GM23338 (cell line): ENCODE measurements at regions not wholly inside any gene's neighbourhood (a gene's known extent, or its start where the extent isn't known, plus 50 kb on each side); places are given as distances from the start of the nearest gene placed in this dataset.

Experiments
- ATAC-seq: fragments of 200-7000 bp; cut with Tn5 transposase; 3 replicates; pipeline ENCODE4 v1.9.1; 2020
- DNase-seq: peaks from one replicate; pipeline ENCODE4 v3.0.0-alpha.2; 2015; ENCODE audit warnings: low spot score
- H2AFZ ChIP-seq: fragments of 200-600 bp; sonication (generic); 2 replicates; pipeline ENCODE4 v1.8.0; 2016; ENCODE audit warnings: antibody characterized with exemption, mild to moderate bottlenecking, moderate library complexity
- H3F3A ChIP-seq: fragments of 200-600 bp; sonication (generic); replicated peaks from 2 replicates; pipeline ENCODE4 v1.8.0; 2017; ENCODE audit warnings: antibody characterized with exemption, mixed run types, low read depth
- H3K27ac ChIP-seq: fragments of 200-600 bp; sonication (generic); 2 replicates; pipeline ENCODE4 v1.6.1; 2016; ENCODE audit warnings: low read depth
- H3K27me3 ChIP-seq: fragments of 200-600 bp; sonication (generic); 2 replicates; pipeline ENCODE4 v1.8.0; 2016; ENCODE audit warnings: mild to moderate bottlenecking, mixed run types, moderate library complexity; ENCODE audit not compliant: insufficient read depth
- H3K36me3 ChIP-seq: fragments of 200-600 bp; sonication (generic); 2 replicates; pipeline ENCODE4 v1.8.0; 2016; ENCODE audit warnings: mild to moderate bottlenecking; ENCODE audit not compliant: insufficient read depth
- H3K4me1 ChIP-seq: fragments of 200-600 bp; sonication (generic); 2 replicates; pipeline ENCODE4 v1.8.0; 2016; ENCODE audit warnings: mild to moderate bottlenecking, moderate library complexity; ENCODE audit not compliant: insufficient read depth
- H3K4me2 ChIP-seq: fragments of 200-600 bp; sonication (generic); 2 replicates; pipeline ENCODE4 v1.7.1; 2017; ENCODE audit warnings: mixed run types
- H3K4me3 ChIP-seq: fragments of 200-600 bp; sonication (generic); 2 replicates; pipeline ENCODE4 v1.6.1; 2016; ENCODE audit warnings: mixed run types
- H3K79me2 ChIP-seq: fragments of 200-600 bp; sonication (generic); replicated peaks from 2 replicates; pipeline ENCODE4 v1.8.0; 2017; ENCODE audit warnings: mild to moderate bottlenecking; ENCODE audit not compliant: insufficient read depth
- H3K9me2 ChIP-seq: fragments of 200-600 bp; sonication (generic); 2 replicates; pipeline ENCODE4 v1.8.0; 2017; ENCODE audit not compliant: insufficient read depth
- H4K20me1 ChIP-seq: fragments of 200-600 bp; sonication (generic); replicated peaks from 2 replicates; pipeline ENCODE4 v1.8.0; 2017; ENCODE audit warnings: mild to moderate bottlenecking; ENCODE audit not compliant: insufficient read depth
- H3K27ac Mint-ChIP-seq: 2 replicates; pipeline ENCODE4 v1.8.0; 2020; ENCODE audit warnings: inconsistent platforms, mild to moderate bottlenecking, moderate library complexity, mixed read lengths
- H3K27me3 Mint-ChIP-seq: 3 replicates; pipeline ENCODE4 v1.8.0; 2022; ENCODE audit warnings: low read depth, mild to moderate bottlenecking, moderate library complexity, mixed read lengths, inconsistent platforms; ENCODE audit not compliant: insufficient read depth, poor library complexity
- H3K36me3 Mint-ChIP-seq: 3 replicates; pipeline ENCODE4 v1.8.0; 2021; ENCODE audit warnings: low read depth, mild to moderate bottlenecking, inconsistent platforms, moderate library complexity, mixed read lengths
- H3K4me1 Mint-ChIP-seq: 3 replicates; pipeline ENCODE4 v1.8.0; 2020; ENCODE audit warnings: mild to moderate bottlenecking, inconsistent platforms, mixed read lengths
- H3K4me3 Mint-ChIP-seq: 3 replicates; pipeline ENCODE4 v1.8.0; 2021; ENCODE audit warnings: moderate library complexity, mild to moderate bottlenecking, inconsistent platforms, mixed read lengths
- H3K9me3 Mint-ChIP-seq: 3 replicates; pipeline ENCODE4 v1.8.0; 2020; ENCODE audit warnings: moderate library complexity, mild to moderate bottlenecking, inconsistent platforms, mixed read lengths
- CREB1 ChIP-seq: fragments of 250-450 bp; sonication (Bioruptor Pico); IDR thresholded peaks from 2 replicates; pipeline ENCODE4 v1.5.0; 2020; ENCODE audit warnings: low read depth, mild to moderate bottlenecking, moderate library complexity
- EZH2 ChIP-seq: fragments of 200-600 bp; sonication (generic); IDR thresholded peaks from one replicate; pipeline ENCODE4 v1.8.0; 2017; ENCODE audit warnings: antibody characterized with exemption, mild to moderate bottlenecking, low read depth; ENCODE audit not compliant: unreplicated experiment
- EZH2phosphoT487 ChIP-seq: fragments of 200-600 bp; sonication (generic); IDR thresholded peaks from one replicate; pipeline ENCODE4 v1.8.1; 2018; ENCODE audit warnings: antibody characterized with exemption; ENCODE audit not compliant: unreplicated experiment
- JUNB ChIP-seq: IDR thresholded peaks from one replicate; pipeline ENCODE4 v1.6.1; 2016; ENCODE audit warnings: antibody characterized with exemption; ENCODE audit not compliant: unreplicated experiment
- NANOG ChIP-seq: IDR thresholded peaks from 2 replicates; pipeline ENCODE4 v1.6.1; 2016; ENCODE audit warnings: antibody characterized with exemption, borderline replicate concordance
- POLR2AphosphoS5 ChIP-seq: IDR thresholded peaks from 2 replicates; pipeline ENCODE4 v1.6.1; 2016; ENCODE audit warnings: antibody characterized with exemption, low read depth
- STAT1 ChIP-seq: IDR thresholded peaks from one replicate; pipeline ENCODE4 v1.6.1; 2016; ENCODE audit warnings: antibody characterized with exemption; ENCODE audit not compliant: unreplicated experiment
- ZNF114 ChIP-seq: fragments of 250-450 bp; sonication (Bioruptor Pico); IDR thresholded peaks from 2 replicates; pipeline ENCODE4 v1.5.0; 2020; ENCODE audit warnings: mild to moderate bottlenecking, moderate library complexity
- ZNF331 ChIP-seq: fragments of 250-450 bp; sonication (Bioruptor Pico); IDR thresholded peaks from 2 replicates; pipeline ENCODE4 v1.5.0; 2020; ENCODE audit warnings: low read depth, mild to moderate bottlenecking, moderate library complexity
- TF ChIP-seq, protein P1 (sequence below): fragments of 250-450 bp; sonication (Bioruptor Pico); IDR thresholded peaks from 2 replicates; pipeline ENCODE4 v1.5.0; 2020; ENCODE audit warnings: mild to moderate bottlenecking, moderate library complexity
- TF ChIP-seq, protein P2 (sequence below): IDR thresholded peaks from 2 replicates; pipeline ENCODE4 v1.6.1; 2016; ENCODE audit warnings: antibody characterized with exemption

- TF ChIP-seq JUNB = no peak
- TF ChIP-seq, protein P1, sequence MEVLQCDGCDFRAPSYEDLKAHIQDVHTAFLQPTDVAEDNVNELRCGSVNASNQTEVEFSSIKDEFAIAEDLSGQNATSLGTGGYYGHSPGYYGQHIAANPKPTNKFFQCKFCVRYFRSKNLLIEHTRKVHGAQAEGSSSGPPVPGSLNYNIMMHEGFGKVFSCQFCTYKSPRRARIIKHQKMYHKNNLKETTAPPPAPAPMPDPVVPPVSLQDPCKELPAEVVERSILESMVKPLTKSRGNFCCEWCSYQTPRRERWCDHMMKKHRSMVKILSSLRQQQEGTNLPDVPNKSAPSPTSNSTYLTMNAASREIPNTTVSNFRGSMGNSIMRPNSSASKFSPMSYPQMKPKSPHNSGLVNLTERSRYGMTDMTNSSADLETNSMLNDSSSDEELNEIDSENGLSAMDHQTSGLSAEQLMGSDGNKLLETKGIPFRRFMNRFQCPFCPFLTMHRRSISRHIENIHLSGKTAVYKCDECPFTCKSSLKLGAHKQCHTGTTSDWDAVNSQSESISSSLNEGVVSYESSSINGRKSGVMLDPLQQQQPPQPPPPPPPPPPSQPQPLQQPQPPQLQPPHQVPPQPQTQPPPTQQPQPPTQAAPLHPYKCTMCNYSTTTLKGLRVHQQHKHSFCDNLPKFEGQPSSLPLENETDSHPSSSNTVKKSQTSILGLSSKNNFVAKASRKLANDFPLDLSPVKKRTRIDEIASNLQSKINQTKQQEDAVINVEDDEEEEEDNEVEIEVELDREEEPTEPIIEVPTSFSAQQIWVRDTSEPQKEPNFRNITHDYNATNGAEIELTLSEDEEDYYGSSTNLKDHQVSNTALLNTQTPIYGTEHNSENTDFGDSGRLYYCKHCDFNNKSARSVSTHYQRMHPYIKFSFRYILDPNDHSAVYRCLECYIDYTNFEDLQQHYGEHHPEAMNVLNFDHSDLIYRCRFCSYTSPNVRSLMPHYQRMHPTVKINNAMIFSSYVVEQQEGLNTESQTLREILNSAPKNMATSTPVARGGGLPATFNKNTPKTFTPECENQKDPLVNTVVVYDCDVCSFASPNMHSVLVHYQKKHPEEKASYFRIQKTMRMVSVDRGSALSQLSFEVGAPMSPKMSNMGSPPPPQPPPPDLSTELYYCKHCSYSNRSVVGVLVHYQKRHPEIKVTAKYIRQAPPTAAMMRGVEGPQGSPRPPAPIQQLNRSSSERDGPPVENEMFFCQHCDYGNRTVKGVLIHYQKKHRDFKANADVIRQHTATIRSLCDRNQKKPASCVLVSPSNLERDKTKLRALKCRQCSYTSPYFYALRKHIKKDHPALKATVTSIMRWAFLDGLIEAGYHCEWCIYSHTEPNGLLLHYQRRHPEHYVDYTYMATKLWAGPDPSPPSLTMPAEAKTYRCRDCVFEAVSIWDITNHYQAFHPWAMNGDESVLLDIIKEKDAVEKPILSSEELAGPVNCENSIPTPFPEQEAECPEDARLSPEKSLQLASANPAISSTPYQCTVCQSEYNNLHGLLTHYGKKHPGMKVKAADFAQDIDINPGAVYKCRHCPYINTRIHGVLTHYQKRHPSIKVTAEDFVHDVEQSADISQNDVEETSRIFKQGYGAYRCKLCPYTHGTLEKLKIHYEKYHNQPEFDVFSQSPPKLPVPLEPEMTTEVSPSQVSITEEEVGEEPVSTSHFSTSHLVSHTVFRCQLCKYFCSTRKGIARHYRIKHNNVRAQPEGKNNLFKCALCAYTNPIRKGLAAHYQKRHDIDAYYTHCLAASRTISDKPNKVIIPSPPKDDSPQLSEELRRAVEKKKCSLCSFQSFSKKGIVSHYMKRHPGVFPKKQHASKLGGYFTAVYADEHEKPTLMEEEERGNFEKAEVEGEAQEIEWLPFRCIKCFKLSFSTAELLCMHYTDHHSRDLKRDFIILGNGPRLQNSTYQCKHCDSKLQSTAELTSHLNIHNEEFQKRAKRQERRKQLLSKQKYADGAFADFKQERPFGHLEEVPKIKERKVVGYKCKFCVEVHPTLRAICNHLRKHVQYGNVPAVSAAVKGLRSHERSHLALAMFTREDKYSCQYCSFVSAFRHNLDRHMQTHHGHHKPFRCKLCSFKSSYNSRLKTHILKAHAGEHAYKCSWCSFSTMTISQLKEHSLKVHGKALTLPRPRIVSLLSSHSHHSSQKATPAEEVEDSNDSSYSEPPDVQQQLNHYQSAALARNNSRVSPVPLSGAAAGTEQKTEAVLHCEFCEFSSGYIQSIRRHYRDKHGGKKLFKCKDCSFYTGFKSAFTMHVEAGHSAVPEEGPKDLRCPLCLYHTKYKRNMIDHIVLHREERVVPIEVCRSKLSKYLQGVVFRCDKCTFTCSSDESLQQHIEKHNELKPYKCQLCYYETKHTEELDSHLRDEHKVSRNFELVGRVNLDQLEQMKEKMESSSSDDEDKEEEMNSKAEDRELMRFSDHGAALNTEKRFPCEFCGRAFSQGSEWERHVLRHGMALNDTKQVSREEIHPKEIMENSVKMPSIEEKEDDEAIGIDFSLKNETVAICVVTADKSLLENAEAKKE (CRISPR knock-in tag) = no peak
- TF ChIP-seq STAT1 = no peak
- no peak for TF ChIP-seq CREB1
Measured at GRCh38 chr2:128550389-128550788, 231.7 kb upstream of the HS6ST1 start (continued).

- ATAC-seq (no peak), DNase-seq (no peak)
- TF ChIP-seq STAT1 (no peak), JUNB (no peak), EZH2phosphoT487 (no peak), ZNF114 (CRISPR knock-in tag) (no peak), ZNF331 (no peak), CREB1 (no peak), NANOG (no peak), EZH2 (no peak), POLR2AphosphoS5 (no peak)
- TF ChIP-seq, protein P2, sequence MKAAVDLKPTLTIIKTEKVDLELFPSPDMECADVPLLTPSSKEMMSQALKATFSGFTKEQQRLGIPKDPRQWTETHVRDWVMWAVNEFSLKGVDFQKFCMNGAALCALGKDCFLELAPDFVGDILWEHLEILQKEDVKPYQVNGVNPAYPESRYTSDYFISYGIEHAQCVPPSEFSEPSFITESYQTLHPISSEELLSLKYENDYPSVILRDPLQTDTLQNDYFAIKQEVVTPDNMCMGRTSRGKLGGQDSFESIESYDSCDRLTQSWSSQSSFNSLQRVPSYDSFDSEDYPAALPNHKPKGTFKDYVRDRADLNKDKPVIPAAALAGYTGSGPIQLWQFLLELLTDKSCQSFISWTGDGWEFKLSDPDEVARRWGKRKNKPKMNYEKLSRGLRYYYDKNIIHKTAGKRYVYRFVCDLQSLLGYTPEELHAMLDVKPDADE = no peak
- H3K27me3 ChIP-seq = no peaks in the 10 kb centered on the region
- H3K79me2 ChIP-seq = no peaks in the 10 kb centered on the region
- no peak overlapping the region; the same call in 1 of the 2 replicates for H3K27ac Mint-ChIP-seq
- H3K36me3 Mint-ChIP-seq = no peaks in the 10 kb centered on the region
- H3K9me2 ChIP-seq = no peaks in the 10 kb centered on the region
- H3K4me1 ChIP-seq = no peaks in the 10 kb centered on the region
- peaks cover 11% of the 10 kb centered on the region for H3K4me1 Mint-ChIP-seq
- H3K27ac ChIP-seq = no peak overlapping the region
- peaks cover 5% of the 10 kb centered on the region; the same call in 1 of the 3 replicates for H3K9me3 Mint-ChIP-seq
- H4K20me1 ChIP-seq = no peaks in the 10 kb centered on the region
- peaks cover 10% of the 10 kb centered on the region for H3K27me3 Mint-ChIP-seq
- H3K4me3 Mint-ChIP-seq = no peak overlapping the region
- H3F3A ChIP-seq = no peaks in the 10 kb centered on the region
- H3K4me2 ChIP-seq = no peak overlapping the region
- H3K36me3 ChIP-seq = no peaks in the 10 kb centered on the region
- 0 out of 2 replicates have a peak overlapping the region, but pooled peaks have one; percentile 5 for H2AFZ ChIP-seq
- no peak overlapping the region for H3K4me3 ChIP-seq
Measured at GRCh38 chr2:128550801-128551416, 232.2 kb upstream of the HS6ST1 start.
